ENCODE measurements at regions not wholly inside any gene's neighbourhood (a gene's known extent, or its start where the extent isn't known, plus 50 kb on each side); places are given as distances from the start of the nearest gene placed in this dataset.

DNA sequence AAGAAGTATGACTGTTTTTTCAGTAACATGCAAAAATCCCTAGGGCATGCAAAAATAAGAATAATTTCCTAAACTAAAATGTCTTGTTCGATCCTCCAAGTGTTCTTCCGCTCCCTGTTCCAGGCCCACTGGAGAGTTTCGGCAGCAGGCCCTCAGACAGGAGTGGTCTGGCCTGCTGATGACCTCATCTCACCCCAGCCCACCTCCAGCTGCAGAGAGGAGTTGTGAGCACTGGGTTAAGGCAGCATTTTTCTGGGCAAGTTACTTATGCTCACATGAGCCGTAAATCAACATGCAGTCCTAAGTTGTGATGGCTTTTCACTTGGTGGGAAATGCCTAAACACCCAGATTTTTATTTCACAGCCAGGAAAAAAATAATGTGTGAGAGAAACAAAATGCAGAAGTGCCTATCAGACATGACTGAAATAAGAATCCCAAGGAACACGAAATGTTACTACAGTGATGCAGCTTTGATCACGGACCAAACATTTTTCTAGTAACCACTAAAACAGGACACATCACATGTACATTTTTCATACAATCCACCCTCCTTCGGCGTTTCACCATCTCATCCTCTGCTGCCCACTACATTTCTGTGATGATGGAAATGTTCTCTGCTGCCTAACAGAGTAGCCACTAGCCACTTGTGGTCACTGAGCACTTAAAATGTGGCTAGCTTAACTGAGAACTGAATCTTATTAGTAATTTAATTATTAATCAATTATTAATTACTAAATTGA is 153.3 kb upstream of the TBL1X start:
- Histone ChIP-seq H3K27me3 (no peaks in the 10 kb centered on the region), H3K36me3 (no peaks in the 10 kb centered on the region), H3K4me1 (no peaks in the 10 kb centered on the region), H3K9me3 (no peaks in the 10 kb centered on the region), H3K4me3 (ENCODE audit: low read depth, low read length) (no peak overlapping the region)
- TF ChIP-seq, protein P1, sequence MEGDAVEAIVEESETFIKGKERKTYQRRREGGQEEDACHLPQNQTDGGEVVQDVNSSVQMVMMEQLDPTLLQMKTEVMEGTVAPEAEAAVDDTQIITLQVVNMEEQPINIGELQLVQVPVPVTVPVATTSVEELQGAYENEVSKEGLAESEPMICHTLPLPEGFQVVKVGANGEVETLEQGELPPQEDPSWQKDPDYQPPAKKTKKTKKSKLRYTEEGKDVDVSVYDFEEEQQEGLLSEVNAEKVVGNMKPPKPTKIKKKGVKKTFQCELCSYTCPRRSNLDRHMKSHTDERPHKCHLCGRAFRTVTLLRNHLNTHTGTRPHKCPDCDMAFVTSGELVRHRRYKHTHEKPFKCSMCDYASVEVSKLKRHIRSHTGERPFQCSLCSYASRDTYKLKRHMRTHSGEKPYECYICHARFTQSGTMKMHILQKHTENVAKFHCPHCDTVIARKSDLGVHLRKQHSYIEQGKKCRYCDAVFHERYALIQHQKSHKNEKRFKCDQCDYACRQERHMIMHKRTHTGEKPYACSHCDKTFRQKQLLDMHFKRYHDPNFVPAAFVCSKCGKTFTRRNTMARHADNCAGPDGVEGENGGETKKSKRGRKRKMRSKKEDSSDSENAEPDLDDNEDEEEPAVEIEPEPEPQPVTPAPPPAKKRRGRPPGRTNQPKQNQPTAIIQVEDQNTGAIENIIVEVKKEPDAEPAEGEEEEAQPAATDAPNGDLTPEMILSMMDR (IDR thresholded peaks at IDR 0.05; ENCODE audit: low read depth, low read length), result no peak
- peak; percentile 11 for DNase-seq

DNA sequence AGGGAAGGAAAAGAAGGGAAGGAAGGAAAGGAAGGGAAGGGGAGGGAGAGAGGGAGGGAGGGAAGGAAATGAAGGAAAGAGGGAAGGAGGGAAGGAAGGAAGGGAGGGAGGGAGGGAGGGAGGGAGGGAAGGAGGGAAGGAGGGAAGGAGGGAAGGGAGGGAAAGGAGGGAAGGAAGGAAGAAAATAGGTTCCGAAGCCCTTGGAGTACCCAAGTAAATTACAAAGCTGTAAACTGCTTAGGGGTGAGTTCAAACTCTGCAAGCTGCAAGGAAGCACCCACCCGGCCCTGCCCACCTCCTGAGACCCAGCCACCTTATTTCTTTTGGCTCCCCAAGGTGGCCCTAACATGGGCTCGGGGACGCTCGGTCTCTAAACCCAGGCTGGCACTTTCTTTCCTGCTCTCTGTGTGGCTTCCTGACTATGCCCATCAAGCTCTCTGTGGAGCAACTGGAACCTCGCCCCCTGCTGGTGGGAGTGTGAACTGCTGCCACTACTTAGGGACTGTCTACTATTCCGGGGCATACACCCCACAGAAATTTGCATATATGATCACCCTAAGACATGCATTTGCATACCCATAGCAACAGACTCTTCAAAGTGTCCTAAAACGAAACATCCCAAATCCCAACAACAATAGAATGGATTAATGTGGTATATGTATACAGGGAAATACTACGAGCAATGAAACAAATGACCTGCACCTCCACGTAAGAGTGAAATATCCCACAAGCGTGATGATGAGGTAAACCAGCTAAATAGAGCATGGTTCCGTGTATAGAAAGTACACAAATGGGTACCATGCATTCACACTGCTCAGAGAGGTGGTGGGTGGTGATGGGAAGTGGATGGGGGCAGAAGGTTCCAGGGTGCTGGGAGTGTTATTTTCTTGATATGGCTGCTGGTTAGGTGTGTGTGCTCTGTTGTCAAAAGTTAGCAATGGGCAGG is 151.7 kb upstream of the TBL1X start:
- DNase-seq, result peak; percentile 45
- TF ChIP-seq, protein P1 (IDR thresholded peaks at IDR 0.05; ENCODE audit: low read depth, low read length), result peak; percentile 75
- H3K4me3 ChIP-seq (ENCODE audit: low read depth, low read length), result no peak overlapping the region
- no peaks in the 10 kb centered on the region for H3K4me1 ChIP-seq
- no peaks in the 10 kb centered on the region for H3K27me3 ChIP-seq
- H3K9me3 ChIP-seq, result no peaks in the 10 kb centered on the region
- H3K36me3 ChIP-seq, result no peaks in the 10 kb centered on the region

DNA sequence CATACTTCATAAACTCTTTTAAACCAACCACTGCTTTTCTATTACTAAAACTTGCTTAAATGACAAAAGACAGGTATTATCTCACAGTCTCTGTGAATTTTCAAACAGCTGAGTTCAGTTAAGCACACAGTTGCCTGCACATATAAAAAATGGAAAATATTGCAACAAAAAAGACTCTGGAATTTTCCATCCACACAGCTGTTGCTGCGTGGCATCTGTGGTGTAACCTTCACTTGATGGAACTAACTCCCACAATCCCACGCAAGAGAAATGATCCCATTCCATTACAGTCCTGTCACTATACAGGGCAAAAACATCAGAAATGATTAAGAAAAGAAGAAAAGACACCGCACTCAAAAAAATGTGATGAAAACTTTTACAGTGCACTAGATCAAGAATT is 149.8 kb upstream of the TBL1X start:
- Histone ChIP-seq H3K27me3 (no peaks in the 10 kb centered on the region), H3K36me3 (no peaks in the 10 kb centered on the region), H3K9me3 (no peaks in the 10 kb centered on the region), H3K4me1 (no peaks in the 10 kb centered on the region), H3K4me3 (ENCODE audit: low read depth, low read length) (no peak overlapping the region)
- TF ChIP-seq, protein P1 (IDR thresholded peaks at IDR 0.05; ENCODE audit: low read depth, low read length), result no peak
- no peak for DNase-seq

DNA sequence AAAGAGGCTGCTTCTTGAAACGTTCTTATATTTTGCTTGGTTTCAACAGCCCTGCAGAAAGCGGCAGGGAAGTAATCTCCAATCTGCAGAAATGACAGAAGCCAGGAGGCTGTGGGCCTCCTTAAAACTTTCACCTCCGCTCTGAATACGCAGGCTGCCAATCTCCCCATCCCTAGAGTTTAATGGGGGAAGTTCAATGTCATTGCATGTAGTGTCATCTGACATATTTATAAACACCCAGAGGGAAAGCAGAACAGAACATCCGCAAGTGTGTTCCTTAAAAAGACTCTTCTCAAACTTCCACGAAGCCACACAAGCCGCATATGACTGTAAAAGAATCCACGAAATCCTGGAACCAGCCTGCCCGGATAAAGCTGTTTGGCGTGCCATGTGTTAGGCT is 148.8 kb upstream of the TBL1X start:
- no peaks in the 10 kb centered on the region for H3K27me3 ChIP-seq

DNA sequence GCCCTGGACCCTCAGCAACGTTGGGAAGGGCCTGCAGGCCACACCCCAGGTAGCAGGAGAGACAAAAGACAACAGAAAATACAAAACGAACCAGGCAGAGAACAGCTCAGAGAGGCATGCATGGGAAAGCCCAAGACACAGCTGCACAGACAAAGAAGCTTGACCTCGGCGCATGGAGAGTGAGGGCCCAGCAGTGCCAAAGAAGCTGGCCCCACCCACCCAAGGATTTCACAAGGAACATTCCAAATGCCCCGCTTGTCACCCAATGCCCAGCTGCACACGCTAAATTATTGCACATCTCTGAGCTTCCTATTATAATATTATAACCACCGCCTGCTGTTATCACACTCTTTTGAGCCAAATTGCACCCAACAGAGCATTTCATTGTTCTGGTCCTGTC is 147.7 kb upstream of the TBL1X start:
- TF ChIP-seq, protein P1 (IDR thresholded peaks at IDR 0.05; ENCODE audit: low read depth, low read length), result no peak
- no peaks in the 10 kb centered on the region for H3K9me3 ChIP-seq
- no peaks in the 10 kb centered on the region for H3K27me3 ChIP-seq
- no peak for DNase-seq
- H3K4me3 ChIP-seq (ENCODE audit: low read depth, low read length), result no peak overlapping the region
- no peaks in the 10 kb centered on the region for H3K36me3 ChIP-seq
- no peaks in the 10 kb centered on the region for H3K4me1 ChIP-seq

More for the DNA sequence above, 148.8 kb upstream of the TBL1X start:
- Histone ChIP-seq H3K9me3 (no peaks in the 10 kb centered on the region), H3K36me3 (no peaks in the 10 kb centered on the region), H3K4me1 (no peaks in the 10 kb centered on the region), H3K4me3 (ENCODE audit: low read depth, low read length) (no peak overlapping the region)
- no peak for DNase-seq
- TF ChIP-seq, protein P1 (IDR thresholded peaks at IDR 0.05; ENCODE audit: low read depth, low read length), result no peak
